NCI-H2227 (cell line): ENCODE measurements at regions not wholly inside any gene's neighbourhood (a gene's known extent, or its start where the extent isn't known, plus 50 kb on each side); places are given as distances from the start of the nearest gene placed in this dataset.
A peak's percentile ranks its signal among the peaks of the same experiment; 100 is the strongest.

ENCODE experiments used
- DNase-seq: peaks from one replicate; lab custom pipeline; 2025; ENCODE audit not compliant: unreplicated experiment; lab: John Stamatoyannopoulos, UW

- no peak for DNase-seq
These were observed 64.9 kb upstream of the HMGCLL1 start for GRCh38 chr6:55643861-55644260.

GRCh38 chr6:55642366-55642765 lies 63.4 kb upstream of the HMGCLL1 start:
- DNase-seq: no peak

- DNase-seq: peak; percentile 28
These were observed 57.6 kb upstream of the HMGCLL1 start for GRCh38 chr6:55636406-55637102.

- DNase-seq: no peak
These were observed 54.5 kb upstream of the HMGCLL1 start for GRCh38 chr6:55633471-55633870.

- no peak for DNase-seq
These were observed 54.0 kb upstream of the HMGCLL1 start for GRCh38 chr6:55632953-55633352.
